ENCODE measurements at regions not wholly inside any gene's neighbourhood (a gene's known extent, or its start where the extent isn't known, plus 50 kb on each side); places are given as distances from the start of the nearest gene placed in this dataset.

- TF ChIP-seq ZBTB33 (CRISPR knock-in tag; IDR thresholded peaks at IDR 0.05): no peak
- no peak for TF ChIP-seq ZNF253 (CRISPR knock-in tag; IDR thresholded peaks at IDR 0.05; ENCODE audit: borderline replicate concordance)
- no peak for TF ChIP-seq TP53 (CRISPR knock-in tag; conservative IDR thresholded peaks at IDR 0.05)
- no peak for TF ChIP-seq PBX3 (CRISPR knock-in tag; IDR thresholded peaks at IDR 0.05; ENCODE audit: borderline replicate concordance)
- no peak for TF ChIP-seq TCF12 (IDR thresholded peaks at IDR 0.05)
- no peak for TF ChIP-seq TCF12 (CRISPR knock-in tag; IDR thresholded peaks at IDR 0.05)
- TF ChIP-seq TARDBP (CRISPR knock-in tag; IDR thresholded peaks at IDR 0.05): peak; percentile 71; the same call in 1 of the 2 replicates
- no peak for TF ChIP-seq SP2 (CRISPR knock-in tag; IDR thresholded peaks at IDR 0.05)
- TF ChIP-seq USF2 (IDR thresholded peaks at IDR 0.05; ENCODE audit: low read depth, low read length): no peak
- no peak for TF ChIP-seq USF2 (CRISPR knock-in tag; IDR thresholded peaks at IDR 0.05; ENCODE audit: borderline replicate concordance)
- no peak for TF ChIP-seq HNRNPLL (IDR thresholded peaks at IDR 0.05; ENCODE audit: low read depth, low read length, poor library complexity, severe bottlenecking)
Measured at GRCh38 chr21:15195768-15196167, 131.0 kb upstream of the NRIP1 start.
